ENCODE measurements at regions not wholly inside any gene's neighbourhood (a gene's known extent, or its start where the extent isn't known, plus 50 kb on each side); places are given as distances from the start of the nearest gene placed in this dataset.

GRCh38 chr2:226471987-226472470 lies 327.6 kb downstream of the IRS1 start:
- no peak overlapping the region for H3K14ac ChIP-seq (ENCODE audit: insufficient read depth, low read length)
- no peak overlapping the region for H3K4me2 ChIP-seq (ENCODE audit: insufficient read depth, insufficient read length, low read length)
- no peaks in the 10 kb centered on the region for H3K9me3 ChIP-seq (ENCODE audit: control insufficient read depth, low read depth, low read length)
- no peak overlapping the region for H2AFZ ChIP-seq (ENCODE audit: low read length)
- no peak overlapping the region for H4K8ac ChIP-seq (replicated peaks; ENCODE audit: insufficient read length, low read depth, low read length)
- no peaks in the 10 kb centered on the region for H3K4me1 ChIP-seq (ENCODE audit: insufficient read depth, low read length)
- no peaks in the 10 kb centered on the region for H3K79me2 ChIP-seq (ENCODE audit: insufficient read depth, low read length)
- no peak overlapping the region for H3K9ac ChIP-seq (ENCODE audit: extremely low read depth, insufficient read length, low read length)
- WGBS (ENCODE audit: extremely low coverage, insufficient read length, low lambda C conversion rate), result no CpG with 5 or more reads among the region's 2 CpGs
- H3K9me3 Mint-ChIP-seq, result peaks cover 0 to 4% of the 10 kb centered on the region in 2 experiments; a peak in 2 of 5 replicates
- no peak overlapping the region for H3T11ph ChIP-seq (ENCODE audit: low read length)
- H3K23ac ChIP-seq (ENCODE audit: insufficient read length, low read depth, low read length), result no peak overlapping the region
- no peak overlapping the region for H3K18ac ChIP-seq (ENCODE audit: insufficient read length, low read depth, low read length)
- no peak overlapping the region for H4K91ac ChIP-seq (ENCODE audit: insufficient read length, low read depth, low read length)
- no peaks in the 10 kb centered on the region for H3K23me2 ChIP-seq (ENCODE audit: insufficient read length, low read depth, low read length, poor library complexity, severe bottlenecking)
- H3K27me3 ChIP-seq (ENCODE audit: insufficient read depth, low read length), result no peaks in the 10 kb centered on the region
- no peak overlapping the region for H2BK120ac ChIP-seq (ENCODE audit: low read depth, low read length, poor library complexity, severe bottlenecking)
- H4K20me1 ChIP-seq (ENCODE audit: control insufficient read depth, insufficient read depth, insufficient read length), result no peaks in the 10 kb centered on the region
- no peak overlapping the region for H4K5ac ChIP-seq (ENCODE audit: insufficient read length, low read depth, low read length)
- H3K79me1 ChIP-seq (ENCODE audit: insufficient read depth, low read depth, low read length, poor library complexity, severe bottlenecking), result no peaks in the 10 kb centered on the region
- peaks cover 0 to 9% of the 10 kb centered on the region in 2 experiments; a peak in 3 of 4 replicates for H3K4me1 Mint-ChIP-seq
- no peak for DNase-seq
- H2BK5ac ChIP-seq (ENCODE audit: insufficient read length, low read length), result no peak overlapping the region
- no peak overlapping the region for H2AK5ac ChIP-seq (ENCODE audit: insufficient read length, low read length)
- H3K4me3 Mint-ChIP-seq, result no peak overlapping the region
- H2BK12ac ChIP-seq (ENCODE audit: insufficient read length, low read depth, low read length), result no peak overlapping the region
- no peaks in the 10 kb centered on the region for H3K27me3 Mint-ChIP-seq (ENCODE audit: low read depth)
- no peak overlapping the region for H2BK15ac ChIP-seq (ENCODE audit: low read depth, low read length)
- no peak for TF ChIP-seq CTCF (conservative IDR thresholded peaks at IDR 0.05)
- no peak overlapping the region for H3K56ac ChIP-seq (ENCODE audit: insufficient read length, low read depth, low read length)
- no peak overlapping the region for H3K27ac Mint-ChIP-seq
- H2BK20ac ChIP-seq (ENCODE audit: low read depth, low read length, poor library complexity, severe bottlenecking), result no peak overlapping the region
- peaks cover 0 to 6% (median 0%) of the 10 kb centered on the region in 3 experiments; a peak in 4 of 7 replicates for H3K36me3 Mint-ChIP-seq (ENCODE audit: insufficient read depth in 1 of 3, low read depth in 3 of 3)
- no peak overlapping the region for H3K4ac ChIP-seq (ENCODE audit: low read depth, low read length)
- no peak overlapping the region for H3K27ac ChIP-seq (ENCODE audit: insufficient read length, low read depth, low read length)

Data from H9 (cell line).